NB4 (cell line): ENCODE measurements at regions not wholly inside any gene's neighbourhood (a gene's known extent, or its start where the extent isn't known, plus 50 kb on each side); places are given as distances from the start of the nearest gene placed in this dataset.

Experiments used
- DNase-seq: peaks from one replicate; pipeline ENCODE4 v3.0.0; 2010; ENCODE audit warnings: low read depth
- H3K4me3 ChIP-seq: one replicate; pipeline ENCODE4 v1.5.1; 2011; ENCODE audit warnings: mild to moderate bottlenecking, low read depth, low read length, moderate library complexity
- MYC ChIP-seq: IDR thresholded peaks from 2 replicates; pipeline ENCODE4 v1.6.1; 2011; ENCODE audit warnings: low read depth, low read length
- POLR2A ChIP-seq: IDR thresholded peaks from 2 replicates; pipeline ENCODE4 v1.6.1; 2011; ENCODE audit warnings: mild to moderate bottlenecking; ENCODE audit not compliant: insufficient read length; ENCODE audit errors: extremely low read depth
- TF ChIP-seq, protein P1 (sequence below): IDR thresholded peaks from 2 replicates; pipeline ENCODE4 v1.6.1; 2011; ENCODE audit warnings: low read depth, low read length
- TF ChIP-seq, protein P2 (sequence below): IDR thresholded peaks from one replicate; pipeline ENCODE4 v1.5.1; 2012; ENCODE audit warnings: low read depth, low read length

DNA sequence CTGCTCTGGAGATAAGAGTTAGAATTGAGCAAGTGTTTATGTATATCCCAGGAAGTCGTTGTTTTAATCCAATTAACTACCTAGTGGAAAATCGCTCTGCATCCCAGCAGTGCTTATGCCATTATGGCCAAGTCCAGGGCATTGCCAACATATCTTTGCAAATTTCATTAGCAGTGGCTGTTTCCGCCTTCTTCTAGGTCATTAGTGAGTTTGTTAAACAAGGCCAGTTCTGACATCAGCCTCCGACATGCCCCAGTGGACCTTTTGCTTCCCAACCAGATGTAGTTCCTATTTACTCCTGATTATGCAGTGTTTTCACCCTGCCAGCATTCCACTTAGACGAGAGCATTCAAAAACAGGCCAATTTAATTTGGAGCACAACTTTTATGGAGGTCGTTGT, 106.8 kb upstream of the FAM78B start:
- no peak overlapping the region for H3K4me3 ChIP-seq
- TF ChIP-seq, protein P1, sequence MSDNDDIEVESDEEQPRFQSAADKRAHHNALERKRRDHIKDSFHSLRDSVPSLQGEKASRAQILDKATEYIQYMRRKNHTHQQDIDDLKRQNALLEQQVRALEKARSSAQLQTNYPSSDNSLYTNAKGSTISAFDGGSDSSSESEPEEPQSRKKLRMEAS: no peak
- TF ChIP-seq POLR2A (no peak), MYC (no peak)
- TF ChIP-seq, protein P2, sequence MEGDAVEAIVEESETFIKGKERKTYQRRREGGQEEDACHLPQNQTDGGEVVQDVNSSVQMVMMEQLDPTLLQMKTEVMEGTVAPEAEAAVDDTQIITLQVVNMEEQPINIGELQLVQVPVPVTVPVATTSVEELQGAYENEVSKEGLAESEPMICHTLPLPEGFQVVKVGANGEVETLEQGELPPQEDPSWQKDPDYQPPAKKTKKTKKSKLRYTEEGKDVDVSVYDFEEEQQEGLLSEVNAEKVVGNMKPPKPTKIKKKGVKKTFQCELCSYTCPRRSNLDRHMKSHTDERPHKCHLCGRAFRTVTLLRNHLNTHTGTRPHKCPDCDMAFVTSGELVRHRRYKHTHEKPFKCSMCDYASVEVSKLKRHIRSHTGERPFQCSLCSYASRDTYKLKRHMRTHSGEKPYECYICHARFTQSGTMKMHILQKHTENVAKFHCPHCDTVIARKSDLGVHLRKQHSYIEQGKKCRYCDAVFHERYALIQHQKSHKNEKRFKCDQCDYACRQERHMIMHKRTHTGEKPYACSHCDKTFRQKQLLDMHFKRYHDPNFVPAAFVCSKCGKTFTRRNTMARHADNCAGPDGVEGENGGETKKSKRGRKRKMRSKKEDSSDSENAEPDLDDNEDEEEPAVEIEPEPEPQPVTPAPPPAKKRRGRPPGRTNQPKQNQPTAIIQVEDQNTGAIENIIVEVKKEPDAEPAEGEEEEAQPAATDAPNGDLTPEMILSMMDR: no peak
- no peak for DNase-seq

DNA sequence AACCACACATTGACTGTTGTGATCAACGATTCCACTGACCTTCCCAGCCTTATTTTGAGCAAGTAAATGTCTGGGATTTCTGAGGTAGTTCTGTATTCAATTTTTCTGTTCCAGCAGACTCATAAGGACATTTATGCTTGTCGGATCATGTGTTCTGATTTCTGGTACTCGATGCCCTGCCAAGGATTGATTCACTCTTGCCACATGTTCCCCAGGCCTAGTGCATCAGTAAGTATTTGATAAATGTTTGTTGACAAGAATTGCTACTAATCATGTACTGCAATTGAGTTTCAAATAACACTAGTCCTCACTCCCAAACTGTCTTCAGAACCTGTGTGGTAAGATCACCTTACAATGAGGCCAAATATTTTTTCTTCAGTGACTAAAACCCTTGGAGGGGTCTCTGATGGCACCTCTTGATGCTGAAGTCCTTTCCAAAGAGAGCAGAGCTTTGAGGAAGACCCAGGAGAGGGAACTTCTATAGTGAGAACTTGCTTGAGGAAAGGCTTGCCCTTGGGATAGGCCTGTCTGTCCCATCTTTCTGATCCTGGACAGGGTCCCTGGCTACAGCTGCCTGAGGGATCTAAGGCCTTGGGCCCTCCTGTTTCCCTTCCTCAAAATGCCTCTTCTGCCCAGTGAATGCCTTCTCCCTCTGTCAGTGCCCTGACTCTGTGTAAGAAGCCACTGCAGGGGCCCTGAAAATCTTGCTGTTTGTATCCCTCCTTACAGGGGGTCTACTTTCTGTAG, 115.8 kb upstream of the FAM78B start:
- DNase-seq: no peak
- TF ChIP-seq, protein P1: no peak
- TF ChIP-seq, protein P2: no peak
- TF ChIP-seq POLR2A (no peak), MYC (no peak)
- H3K4me3 ChIP-seq: no peak overlapping the region

DNA sequence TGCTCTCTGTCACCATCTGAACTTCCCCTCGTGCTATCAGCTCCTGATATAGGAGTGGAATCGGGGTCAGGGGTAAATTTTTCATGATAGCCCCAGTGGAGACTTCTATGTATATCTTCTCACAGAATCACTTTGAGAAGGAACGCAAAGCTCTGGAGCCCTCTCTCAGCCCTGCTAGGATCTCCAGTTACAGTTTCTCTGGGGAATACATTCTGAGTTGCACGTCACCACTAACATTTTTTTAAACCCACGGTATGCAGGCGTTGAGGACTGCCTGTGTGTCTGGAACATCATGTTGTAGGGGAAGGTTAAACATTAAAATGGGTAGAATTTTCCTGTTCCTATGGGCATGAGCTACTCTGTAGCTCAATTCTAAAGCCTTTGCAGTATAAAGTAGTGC, 116.4 kb upstream of the FAM78B start:
- no peak for TF ChIP-seq POLR2A
- no peak for TF ChIP-seq MYC
- TF ChIP-seq, protein P2: no peak
- TF ChIP-seq, protein P1: no peak
- no peak for DNase-seq
- no peak overlapping the region for H3K4me3 ChIP-seq

DNA sequence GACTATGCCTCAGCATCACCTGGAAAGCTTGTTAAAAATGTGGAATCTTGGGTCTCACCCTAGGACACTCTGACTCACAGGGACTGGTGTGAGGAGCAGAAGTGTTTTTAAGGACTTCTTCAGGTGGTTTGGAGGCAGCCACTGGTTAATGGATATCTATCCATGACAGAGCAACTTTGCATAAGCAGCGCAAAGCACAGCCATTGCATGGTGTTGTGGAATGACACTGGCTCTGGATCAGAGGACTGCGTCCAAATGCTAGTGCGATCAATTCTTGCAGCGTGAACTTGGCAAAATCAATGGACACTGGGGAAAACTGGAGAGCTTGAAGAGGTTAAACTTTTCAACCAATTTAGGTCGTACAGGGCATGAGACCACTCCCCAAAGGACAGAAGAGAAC, 116.8 kb upstream of the FAM78B start:
- H3K4me3 ChIP-seq: no peak overlapping the region
- DNase-seq: no peak

DNA sequence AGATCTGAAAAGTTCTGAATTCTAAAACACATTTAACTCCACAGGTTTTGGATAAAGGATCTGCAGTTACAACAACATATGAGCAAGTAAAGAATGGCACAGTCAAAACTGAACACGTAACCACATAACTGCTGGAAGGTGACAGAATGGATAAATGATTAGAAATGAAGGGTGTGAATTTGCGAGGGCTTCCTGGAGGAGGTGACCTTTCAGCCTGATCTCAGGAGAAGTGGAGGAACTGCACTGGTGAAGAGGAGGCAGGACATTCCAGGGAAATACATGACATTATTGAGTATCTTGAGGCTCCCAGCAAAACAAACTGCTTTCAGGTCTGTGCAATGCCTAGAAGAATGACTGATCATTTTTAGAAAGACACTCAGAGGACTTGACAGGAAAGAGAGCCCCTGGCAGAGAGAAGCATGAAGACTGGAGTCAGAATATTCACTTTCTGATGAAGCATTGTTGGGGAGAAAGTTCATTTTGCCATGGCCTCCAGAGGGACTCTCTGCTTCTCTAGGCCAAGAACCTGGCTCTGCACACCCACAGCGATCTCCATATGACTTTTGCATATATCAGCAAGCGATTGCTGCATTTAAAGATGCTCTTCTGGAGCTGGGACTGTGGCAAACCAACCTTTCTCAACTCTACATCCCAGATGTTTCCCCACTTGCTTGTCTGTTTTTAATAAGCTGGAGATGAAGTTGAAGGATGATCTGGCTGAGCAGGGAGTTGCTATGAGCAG, 122.7 kb upstream of the FAM78B start:
- no peak for DNase-seq
- no peak overlapping the region for H3K4me3 ChIP-seq
- TF ChIP-seq, protein P1: no peak
- TF ChIP-seq MYC (no peak), POLR2A (no peak)
- TF ChIP-seq, protein P2: no peak

More for the DNA sequence above, 116.8 kb upstream of the FAM78B start:
- TF ChIP-seq MYC (no peak), POLR2A (no peak)
- TF ChIP-seq, protein P1: no peak

DNA sequence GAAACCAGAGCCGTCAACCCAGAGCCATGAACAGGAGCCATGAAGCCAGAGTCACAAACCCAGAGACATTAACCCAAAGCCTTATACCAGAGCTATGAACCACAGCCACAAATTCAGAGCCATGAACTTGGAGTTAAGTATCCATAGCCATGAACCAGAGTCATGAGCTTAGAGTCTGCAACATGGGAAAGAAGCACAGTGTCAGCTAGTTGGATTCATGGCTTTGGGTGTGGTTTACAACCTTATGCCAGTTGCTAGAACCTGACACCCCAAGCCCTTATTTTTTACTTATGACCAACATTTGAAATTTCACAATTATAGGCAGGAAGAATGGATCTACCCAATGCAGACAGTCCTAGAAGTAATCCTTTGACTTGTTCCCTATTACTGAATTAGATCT, 128.9 kb upstream of the FAM78B start:
- TF ChIP-seq, protein P1: no peak
- TF ChIP-seq POLR2A (no peak), MYC (no peak)
- TF ChIP-seq, protein P2: no peak

More for the DNA sequence above, 128.9 kb upstream of the FAM78B start:
- H3K4me3 ChIP-seq: no peak overlapping the region
- no peak for DNase-seq
